Mesendoderm (in vitro differentiated cells): ENCODE measurements at regions not wholly inside any gene's neighbourhood (a gene's known extent, or its start where the extent isn't known, plus 50 kb on each side); places are given as distances from the start of the nearest gene placed in this dataset.
A peak's percentile ranks its signal among the peaks of the same experiment; 100 is the strongest.
"Not testable (repeated sequence)": the region's sequence is repeated elsewhere in the genome, so short reads cannot be mapped to it uniquely, and the experiment has no call there.

ENCODE experiments used
- DNase-seq: peaks from one replicate; pipeline ENCODE4 v3.0.0; 2013
- H2AK5ac ChIP-seq: 2 replicates; pipeline ENCODE4 v1.6.1; 2013; ENCODE audit warnings: low read length, inconsistent platforms
- H2BK120ac ChIP-seq: 2 replicates; pipeline ENCODE4 v1.6.1; 2013; ENCODE audit warnings: low read depth, mild to moderate bottlenecking, low read length, moderate library complexity, mixed read lengths
- H2BK15ac ChIP-seq: replicated peaks from 2 replicates; pipeline ENCODE4 v1.6.1; 2013; ENCODE audit warnings: low read depth, mild to moderate bottlenecking, moderate library complexity
- H2BK5ac ChIP-seq: 2 replicates; pipeline ENCODE4 v1.6.1; 2013; ENCODE audit warnings: low read length, inconsistent platforms
- H3K18ac ChIP-seq: 2 replicates; pipeline ENCODE4 v1.6.1; 2013; ENCODE audit warnings: mild to moderate bottlenecking, low read length, mixed read lengths
- H3K23ac ChIP-seq: one replicate; pipeline ENCODE4 v1.6.1; 2013; ENCODE audit warnings: low read length
- H3K27ac ChIP-seq: 2 replicates; pipeline ENCODE4 v1.5.1; 2013; ENCODE audit warnings: low read depth, mild to moderate bottlenecking, inconsistent platforms, low read length, moderate library complexity
- H3K27me3 ChIP-seq: 2 replicates; pipeline ENCODE4 v1.6.1; 2013; ENCODE audit warnings: low read length, control low read depth, mild to moderate bottlenecking, inconsistent platforms; ENCODE audit not compliant: insufficient read depth, poor library complexity
- H3K36me3 ChIP-seq: 2 replicates; pipeline ENCODE4 v1.6.1; 2013; ENCODE audit warnings: low read length, inconsistent platforms; ENCODE audit not compliant: control insufficient read depth, insufficient read depth
- H3K4ac ChIP-seq: one replicate; pipeline ENCODE4 v1.6.1; 2013; ENCODE audit warnings: low read depth, mild to moderate bottlenecking, low read length, moderate library complexity
- H3K4me1 ChIP-seq: 2 replicates; pipeline ENCODE4 v1.6.1; 2013; ENCODE audit warnings: low read depth, low read length, inconsistent platforms; ENCODE audit not compliant: control insufficient read depth
- H3K4me2 ChIP-seq: 2 replicates; pipeline ENCODE4 v1.6.1; 2013; ENCODE audit warnings: low read length
- H3K4me3 ChIP-seq: 2 replicates; pipeline ENCODE4 v1.5.1; 2013; ENCODE audit warnings: mild to moderate bottlenecking, low read length
- H3K56ac ChIP-seq: one replicate; pipeline ENCODE4 v1.6.1; 2013; ENCODE audit warnings: low read length
- H3K79me1 ChIP-seq: 2 replicates; pipeline ENCODE4 v1.6.1; 2013; ENCODE audit warnings: low read length, inconsistent platforms
- H3K79me2 ChIP-seq: 2 replicates; pipeline ENCODE4 v1.6.1; 2013; ENCODE audit warnings: mild to moderate bottlenecking, low read length; ENCODE audit not compliant: control insufficient read depth, insufficient read depth
- H3K9ac ChIP-seq: 2 replicates; pipeline ENCODE4 v1.6.1; 2013; ENCODE audit warnings: low read length, inconsistent platforms
- H4K5ac ChIP-seq: one replicate; pipeline ENCODE4 v1.6.1; 2013; ENCODE audit warnings: low read length
- H4K8ac ChIP-seq: one replicate; pipeline ENCODE4 v1.6.1; 2013; ENCODE audit warnings: low read depth, mild to moderate bottlenecking, control low read depth, low read length, moderate library complexity
- WGBS: extraction: QIAGEN DNeasy Blood & Tissue Kit; methylation state at CpG from one replicate; pipeline ENCODE4 v1.1.7; 2013; ENCODE audit warnings: low lambda C conversion rate, missing lambda C conversion rate; ENCODE audit not compliant: insufficient coverage; ENCODE audit errors: extremely low coverage; 5-methylcytosine and 5-hydroxymethylcytosine counted together

GRCh38 chr12:70083677-70084020 lies 159.6 kb upstream of the CNOT2 start:
- no peak overlapping the region for H3K4me2 ChIP-seq

DNA sequence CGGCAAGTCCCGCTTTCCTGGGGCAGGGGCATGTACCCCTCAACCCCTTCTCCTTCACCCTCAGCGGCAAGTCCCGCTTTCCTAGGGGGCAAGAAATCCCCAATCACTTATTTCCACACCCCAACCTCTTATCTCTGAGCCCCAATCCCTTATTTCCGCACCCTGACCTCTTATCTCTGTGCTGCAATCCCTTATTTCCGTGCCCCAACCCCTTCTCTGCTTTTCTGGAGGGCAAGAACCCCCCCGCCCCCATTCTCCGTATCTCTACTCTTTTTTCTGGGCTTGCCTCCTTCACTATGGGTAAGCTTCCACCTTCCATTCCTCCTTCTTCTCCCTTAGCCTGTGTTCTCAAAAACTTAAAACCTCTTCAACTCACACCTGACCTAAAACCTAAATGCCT lies 156.9 kb upstream of the CNOT2 start:
- not testable (repeated sequence) for H3K4me2 ChIP-seq, H2BK120ac ChIP-seq, H4K5ac ChIP-seq, H3K36me3 ChIP-seq, H3K27ac ChIP-seq, H3K18ac ChIP-seq, H3K4me3 ChIP-seq, H3K56ac ChIP-seq, H2BK5ac ChIP-seq, H2AK5ac ChIP-seq, H3K27me3 ChIP-seq, H4K8ac ChIP-seq, H3K23ac ChIP-seq, DNase-seq, H2BK15ac ChIP-seq, H3K4ac ChIP-seq, H3K4me1 ChIP-seq, H3K79me1 ChIP-seq, H3K79me2 ChIP-seq, H3K9ac ChIP-seq
- no CpG with 5 or more reads among the region's 8 CpGs for WGBS

More at GRCh38 chr12:70083677-70084020, 159.6 kb upstream of the CNOT2 start:
- no peak overlapping the region for H3K4ac ChIP-seq
- H3K27me3 ChIP-seq, result no peaks in the 10 kb centered on the region
- no peaks in the 10 kb centered on the region for H3K79me2 ChIP-seq
- H3K27ac ChIP-seq, result no peak overlapping the region
- no peak overlapping the region for H3K4me3 ChIP-seq
- no peaks in the 10 kb centered on the region for H3K4me1 ChIP-seq
- DNase-seq, result no peak
- no peak overlapping the region for H4K8ac ChIP-seq
- no CpG with 5 or more reads among the region's 4 CpGs for WGBS
- H2AK5ac ChIP-seq, result no peak overlapping the region
- H3K56ac ChIP-seq, result no peak overlapping the region
- H3K9ac ChIP-seq, result no peak overlapping the region
- no peak overlapping the region for H3K23ac ChIP-seq
- no peak overlapping the region for H2BK5ac ChIP-seq
- no peak overlapping the region for H3K18ac ChIP-seq
- H3K79me1 ChIP-seq, result no peaks in the 10 kb centered on the region
- H2BK15ac ChIP-seq, result no peak overlapping the region
- no peak overlapping the region for H4K5ac ChIP-seq
- H2BK120ac ChIP-seq, result no peak overlapping the region
- H3K36me3 ChIP-seq, result no peaks in the 10 kb centered on the region

GRCh38 chr12:70091021-70091521 lies 152.2 kb upstream of the CNOT2 start:
- Histone ChIP-seq H3K18ac (peak overlapping the region; percentile 5), H3K79me1 (no peaks in the 10 kb centered on the region), H3K9ac (no peak overlapping the region), H3K4me3 (no peak overlapping the region), H3K4ac (peak overlapping the region; percentile 36), H3K27me3 (no peaks in the 10 kb centered on the region), H2AK5ac (no peak overlapping the region), H2BK120ac (peak overlapping the region; percentile 93), H2BK15ac (no peak overlapping the region), H3K27ac (peak overlapping the region; percentile 17), H3K36me3 (no peaks in the 10 kb centered on the region), H3K4me2 (no peak overlapping the region), H4K5ac (no peak overlapping the region), H4K8ac (no peak overlapping the region), H3K4me1 (peaks cover 2% of the 10 kb centered on the region), H3K56ac (no peak overlapping the region), H2BK5ac (peak overlapping the region; percentile 17), H3K23ac (no peak overlapping the region), H3K79me2 (no peaks in the 10 kb centered on the region)
- DNase-seq, result peak; percentile 50
- WGBS, result no CpG with 5 or more reads among the region's 4 CpGs

GRCh38 chr12:70094467-70094866 lies 148.8 kb upstream of the CNOT2 start:
- no peak overlapping the region for H3K18ac ChIP-seq
- DNase-seq, result no peak
- H4K5ac ChIP-seq, result no peak overlapping the region
- no peak overlapping the region for H2BK5ac ChIP-seq
- no peak overlapping the region for H3K9ac ChIP-seq
- whole genome bisulfite sequencing, result no CpG with 5 or more reads among the region's 2 CpGs
- no peak overlapping the region for H2AK5ac ChIP-seq
- no peak overlapping the region for H3K4ac ChIP-seq
- no peak overlapping the region for H3K4me2 ChIP-seq
- H3K79me2 ChIP-seq, result no peaks in the 10 kb centered on the region
- peaks cover 2% of the 10 kb centered on the region for H3K4me1 ChIP-seq
- no peak overlapping the region for H3K56ac ChIP-seq
- no peaks in the 10 kb centered on the region for H3K79me1 ChIP-seq
- H3K23ac ChIP-seq, result no peak overlapping the region
- no peaks in the 10 kb centered on the region for H3K27me3 ChIP-seq
- no peak overlapping the region for H3K27ac ChIP-seq
- H3K4me3 ChIP-seq, result no peak overlapping the region
- no peak overlapping the region for H4K8ac ChIP-seq
- H2BK120ac ChIP-seq, result no peak overlapping the region
- H3K36me3 ChIP-seq, result no peaks in the 10 kb centered on the region
- H2BK15ac ChIP-seq, result no peak overlapping the region

DNA sequence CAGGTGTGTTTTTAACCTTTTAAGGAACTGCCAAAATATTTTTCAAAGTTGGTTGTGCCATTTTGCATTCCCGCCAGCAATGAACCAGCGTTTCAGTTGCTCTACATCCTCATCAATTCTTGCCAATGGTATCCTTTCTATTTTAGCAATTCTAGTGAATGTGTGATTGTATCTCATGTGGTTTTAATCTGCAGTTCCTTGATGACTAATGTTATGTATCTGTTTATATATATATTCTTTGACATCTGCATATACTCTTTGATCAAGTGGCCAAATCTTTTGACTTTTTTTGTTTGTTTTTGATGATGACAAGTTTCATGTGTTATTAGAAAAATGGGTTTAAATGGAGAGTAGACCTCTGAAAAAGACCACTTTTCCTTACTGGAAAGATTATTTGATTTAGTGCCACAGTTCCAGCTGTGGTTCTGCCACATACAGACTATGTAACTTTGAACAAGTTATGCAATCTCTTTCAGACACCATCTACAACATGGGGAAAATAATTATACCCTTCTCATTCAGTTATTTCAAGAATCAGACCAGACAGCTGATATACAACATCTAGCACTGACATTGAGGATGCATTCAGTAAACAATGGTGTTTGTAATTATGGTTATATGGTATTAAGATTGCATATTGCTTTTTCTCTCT lies 146.3 kb upstream of the CNOT2 start:
- no peak overlapping the region for H3K4me3 ChIP-seq
- H3K56ac ChIP-seq, result no peak overlapping the region
- no peak overlapping the region for H3K9ac ChIP-seq
- no peaks in the 10 kb centered on the region for H3K27me3 ChIP-seq
- no peaks in the 10 kb centered on the region for H3K36me3 ChIP-seq
- H2BK120ac ChIP-seq, result no peak overlapping the region
- no peak overlapping the region for H2BK15ac ChIP-seq
- H3K79me2 ChIP-seq, result no peaks in the 10 kb centered on the region
- no CpG with 5 or more reads among the region's 2 CpGs for WGBS
- DNase-seq, result no peak
- H2BK5ac ChIP-seq, result no peak overlapping the region
- H2AK5ac ChIP-seq, result no peak overlapping the region
- peaks cover 2% of the 10 kb centered on the region for H3K4me1 ChIP-seq
- H4K8ac ChIP-seq, result no peak overlapping the region
- no peak overlapping the region for H3K23ac ChIP-seq
- no peak overlapping the region for H3K18ac ChIP-seq
- H3K79me1 ChIP-seq, result no peaks in the 10 kb centered on the region
- no peak overlapping the region for H3K4ac ChIP-seq
- H4K5ac ChIP-seq, result no peak overlapping the region
- H3K4me2 ChIP-seq, result no peak overlapping the region
- no peak overlapping the region for H3K27ac ChIP-seq

- Histone ChIP-seq H4K5ac (no peak overlapping the region), H3K23ac (no peak overlapping the region), H3K79me2 (no peaks in the 10 kb centered on the region), H3K4me3 (no peak overlapping the region), H2BK120ac (no peak overlapping the region), H2BK5ac (no peak overlapping the region), H3K27ac (no peak overlapping the region), H3K27me3 (no peaks in the 10 kb centered on the region), H3K56ac (no peak overlapping the region), H3K18ac (no peak overlapping the region), H4K8ac (no peak overlapping the region), H3K4ac (no peak overlapping the region), H3K4me1 (no peaks in the 10 kb centered on the region), H2AK5ac (no peak overlapping the region), H3K4me2 (no peak overlapping the region), H3K36me3 (no peaks in the 10 kb centered on the region), H2BK15ac (no peak overlapping the region), H3K79me1 (no peaks in the 10 kb centered on the region), H3K9ac (no peak overlapping the region)
- no CpG with 5 or more reads among the region's 1 CpG for WGBS
- no peak for DNase-seq
Measured at GRCh38 chr12:70101064-70101463, 142.2 kb upstream of the CNOT2 start.
